ENCODE measurements at regions not wholly inside any gene's neighbourhood (a gene's known extent, or its start where the extent isn't known, plus 50 kb on each side); places are given as distances from the start of the nearest gene placed in this dataset.

GRCh38 chr5:125657936-125658335, 765.3 kb upstream of the GRAMD2B start:
- Histone ChIP-seq H3K4me1 (no peaks in the 10 kb centered on the region), H3K4me2 (no peak overlapping the region), H3K4me3 (no peak overlapping the region), H3K27ac (no peak overlapping the region), H3K9me3 (no peaks in the 10 kb centered on the region)
- TF ChIP-seq POLR2A (IDR thresholded peaks at IDR 0.05; ENCODE audit: low read length): no peak
- TF ChIP-seq SMC3 (IDR thresholded peaks at IDR 0.05): no peak
- no peak for TF ChIP-seq HOXB5 (CRISPR knock-in tag; IDR thresholded peaks at IDR 0.05)
- TF ChIP-seq CHD2 (IDR thresholded peaks at IDR 0.05; ENCODE audit: low read length, partially characterized antibody): no peak
- no peak for TF ChIP-seq NR3C1 (IDR thresholded peaks at IDR 0.05)
- no peak for TF ChIP-seq EP300 (IDR thresholded peaks at IDR 0.05)
- TF ChIP-seq, protein P1, sequence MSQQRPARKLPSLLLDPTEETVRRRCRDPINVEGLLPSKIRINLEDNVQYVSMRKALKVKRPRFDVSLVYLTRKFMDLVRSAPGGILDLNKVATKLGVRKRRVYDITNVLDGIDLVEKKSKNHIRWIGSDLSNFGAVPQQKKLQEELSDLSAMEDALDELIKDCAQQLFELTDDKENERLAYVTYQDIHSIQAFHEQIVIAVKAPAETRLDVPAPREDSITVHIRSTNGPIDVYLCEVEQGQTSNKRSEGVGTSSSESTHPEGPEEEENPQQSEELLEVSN (IDR thresholded peaks at IDR 0.05; ENCODE audit: borderline replicate concordance, low read depth): no peak
- TF ChIP-seq, protein P2, sequence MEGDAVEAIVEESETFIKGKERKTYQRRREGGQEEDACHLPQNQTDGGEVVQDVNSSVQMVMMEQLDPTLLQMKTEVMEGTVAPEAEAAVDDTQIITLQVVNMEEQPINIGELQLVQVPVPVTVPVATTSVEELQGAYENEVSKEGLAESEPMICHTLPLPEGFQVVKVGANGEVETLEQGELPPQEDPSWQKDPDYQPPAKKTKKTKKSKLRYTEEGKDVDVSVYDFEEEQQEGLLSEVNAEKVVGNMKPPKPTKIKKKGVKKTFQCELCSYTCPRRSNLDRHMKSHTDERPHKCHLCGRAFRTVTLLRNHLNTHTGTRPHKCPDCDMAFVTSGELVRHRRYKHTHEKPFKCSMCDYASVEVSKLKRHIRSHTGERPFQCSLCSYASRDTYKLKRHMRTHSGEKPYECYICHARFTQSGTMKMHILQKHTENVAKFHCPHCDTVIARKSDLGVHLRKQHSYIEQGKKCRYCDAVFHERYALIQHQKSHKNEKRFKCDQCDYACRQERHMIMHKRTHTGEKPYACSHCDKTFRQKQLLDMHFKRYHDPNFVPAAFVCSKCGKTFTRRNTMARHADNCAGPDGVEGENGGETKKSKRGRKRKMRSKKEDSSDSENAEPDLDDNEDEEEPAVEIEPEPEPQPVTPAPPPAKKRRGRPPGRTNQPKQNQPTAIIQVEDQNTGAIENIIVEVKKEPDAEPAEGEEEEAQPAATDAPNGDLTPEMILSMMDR (IDR thresholded peaks at IDR 0.05): no peak
- TF ChIP-seq RFX5 (IDR thresholded peaks at IDR 0.05): no peak
- no peak for TF ChIP-seq TP53 (CRISPR knock-in tag; IDR thresholded peaks at IDR 0.05)
- no peak for TF ChIP-seq POLR2AphosphoS2 (conservative IDR thresholded peaks at IDR 0.05; ENCODE audit: low read length)
- TF ChIP-seq BHLHE40 (IDR thresholded peaks at IDR 0.05; ENCODE audit: low read depth, low read length): no peak
- FAIRE-seq: no peak
- WGBS (ENCODE audit: missing lambda C conversion rate): 62% methylated on average over 2 of the region's 2 CpGs
- CTCF ChIA-PET: no interaction called here
- POLR2A ChIA-PET: no interaction called here
- DNase-seq (ENCODE audit: low read depth in 1 of 2, low spot score in 1 of 2): no peak
- no peak for ATAC-seq

DNA sequence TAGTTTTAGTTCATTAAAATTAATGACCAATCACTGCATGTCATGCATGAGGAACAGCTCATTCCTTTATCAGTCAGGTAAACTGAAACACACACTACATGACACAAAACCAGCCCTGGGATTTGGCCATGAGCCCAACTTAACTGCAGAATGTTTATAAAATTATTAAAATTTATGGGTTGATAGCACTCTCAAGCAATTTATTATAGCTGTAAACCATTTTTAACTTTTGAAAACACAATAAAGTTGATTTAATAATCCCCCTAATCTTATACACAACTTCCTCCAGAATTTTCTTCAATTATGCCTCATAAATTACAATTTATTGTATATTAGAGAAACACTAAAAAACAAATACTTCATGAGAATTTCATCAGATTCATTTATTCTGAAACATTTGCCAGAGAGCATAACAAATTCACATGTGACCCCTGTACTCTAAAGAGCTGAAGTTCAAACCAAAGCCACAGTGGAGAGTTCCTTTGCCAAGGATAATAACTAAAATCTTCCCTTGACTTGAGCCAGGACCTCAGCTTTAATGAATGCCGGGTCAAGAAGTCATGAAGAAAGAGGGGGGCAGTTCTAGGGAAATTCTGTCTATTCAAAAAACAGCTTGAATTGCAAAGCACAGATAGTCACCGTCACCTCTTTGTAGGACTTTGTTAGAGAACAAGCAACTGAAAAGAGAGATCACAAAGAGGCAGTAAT, 763.7 kb upstream of the GRAMD2B start:
- Histone ChIP-seq H3K4me2 (no peak overlapping the region), H3K9me3 (no peaks in the 10 kb centered on the region), H3K4me1 (no peaks in the 10 kb centered on the region), H3K4me3 (no peak overlapping the region), H3K27ac (no peak overlapping the region)
- DNase-seq (ENCODE audit: low read depth in 1 of 2, low spot score in 1 of 2) (no peak), FAIRE-seq (no peak), ATAC-seq (no peak)
- ChIA-PET CTCF (interaction anchor here (1.3 kb wide), 1 partner anchor 53 kb away, joined by 3 read pairs; no protein-coding TSS in a partner anchor), POLR2A (no interaction called here)
- TF ChIP-seq JUNB (IDR thresholded peaks at IDR 0.05) (no peak), KDM5A (IDR thresholded peaks at IDR 0.05) (no peak), PBX3 (IDR thresholded peaks at IDR 0.05) (no peak), FOSB (CRISPR knock-in tag; IDR thresholded peaks at IDR 0.05) (no peak), CHD2 (IDR thresholded peaks at IDR 0.05; ENCODE audit: low read length, partially characterized antibody) (no peak), GATA3 (IDR thresholded peaks at IDR 0.05; ENCODE audit: borderline replicate concordance) (no peak), CHD4 (IDR thresholded peaks at IDR 0.05; ENCODE audit: borderline replicate concordance) (no peak), EP300 (IDR thresholded peaks at IDR 0.05) (no peak), EHF (CRISPR knock-in tag; IDR thresholded peaks at IDR 0.05) (no peak), ATOH8 (CRISPR knock-in tag; IDR thresholded peaks at IDR 0.05; ENCODE audit: low read depth) (no peak), NR3C1 (IDR thresholded peaks at IDR 0.05) (no peak), POLR2AphosphoS2 (conservative IDR thresholded peaks at IDR 0.05; ENCODE audit: low read length) (no peak)
- TF ChIP-seq, protein P1 (IDR thresholded peaks at IDR 0.05; ENCODE audit: borderline replicate concordance, low read depth): no peak
- TF ChIP-seq, protein P3, sequence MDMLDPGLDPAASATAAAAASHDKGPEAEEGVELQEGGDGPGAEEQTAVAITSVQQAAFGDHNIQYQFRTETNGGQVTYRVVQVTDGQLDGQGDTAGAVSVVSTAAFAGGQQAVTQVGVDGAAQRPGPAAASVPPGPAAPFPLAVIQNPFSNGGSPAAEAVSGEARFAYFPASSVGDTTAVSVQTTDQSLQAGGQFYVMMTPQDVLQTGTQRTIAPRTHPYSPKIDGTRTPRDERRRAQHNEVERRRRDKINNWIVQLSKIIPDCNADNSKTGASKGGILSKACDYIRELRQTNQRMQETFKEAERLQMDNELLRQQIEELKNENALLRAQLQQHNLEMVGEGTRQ (IDR thresholded peaks at IDR 0.05): no peak
- WGBS (ENCODE audit: missing lambda C conversion rate): 33% methylated on average over 2 of the region's 2 CpGs
